Adrenal gland (tissue), 9 donors: ENCODE measurements at regions not wholly inside any gene's neighbourhood (a gene's known extent, or its start where the extent isn't known, plus 50 kb on each side); places are given as distances from the start of the nearest gene placed in this dataset.

Experiments used
- DNase-seq, 7 donors: peaks; one replicate each; pipeline ENCODE4 v3.0.0-alpha.2; 2019 to 2020
- H3K27ac ChIP-seq, 5 donors: fragments of 200-600 bp; sonication (generic) in 4 of 5; 1 replicate in 3 of 5; 2 replicates in 2 of 5; pipeline versions ENCODE4 v1.5.1 to v1.8.0; 2016 to 2020; ENCODE audit warnings: mild to moderate bottlenecking in 1 of 5
- H3K27me3 ChIP-seq: fragments of 200-600 bp; 2 replicates; pipeline ENCODE4 v1.8.0; 2021
- H3K36me3 ChIP-seq, 2 donors: fragments of 200-600 bp; replicated peaks in 1 of 2; 1 replicate in 1 of 2; 2 replicates in 1 of 2; pipeline versions ENCODE4 v1.5.1 to v1.8.0; 2018 to 2022
- H3K4me1 ChIP-seq, 2 donors: fragments of 200-600 bp; replicated peaks in 1 of 2; 1 replicate in 1 of 2; 2 replicates in 1 of 2; pipeline versions ENCODE4 v1.5.1 to v1.8.0; 2018 to 2021
- H3K4me3 ChIP-seq, 4 donors: fragments of 200-600 bp; sonication (generic) in 3 of 4; one replicate each; pipeline ENCODE4 v1.5.1; 2016 to 2018
- H3K9me3 ChIP-seq, 3 donors: fragments of 200-600 bp; sonication (generic) in 1 of 3; replicated peaks in 1 of 3; 1 replicate in 2 of 3; 2 replicates in 1 of 3; pipeline versions ENCODE4 v1.5.1 to v1.8.0; 2016 to 2021
- POLR2A ChIP-seq, 2 donors: fragments of 450-650 bp; IDR thresholded peaks; one replicate each; pipeline ENCODE4 v1.6.1; 2017; ENCODE audit warnings: antibody characterized with exemption in 2 of 2, mild to moderate bottlenecking in 2 of 2, moderate library complexity in 1 of 2
- WGBS, 4 donors: extraction: QIAGEN DNeasy Blood & Tissue Kit in 2 of 4; methylation state at CpG; one replicate each; pipeline versions ENCODE4 v1.1.5 to v1.1.7; 2013 to 2017; 5-methylcytosine and 5-hydroxymethylcytosine counted together
- intact Hi-C, 2 donors: fragments of 100-400 bp; cut with DNase I; formaldehyde crosslinking; loops; one replicate each; pipeline versions ENCODE4 v1.14.1 to v1.15.0; 2022 to 2023
- TF ChIP-seq, protein P1 (sequence below), 6 experiments: fragments of 450-650 bp in 4 of 6; fragments of 200-600 bp in 2 of 6; sonication (generic) in 1 of 6; IDR thresholded peaks; 1 replicate in 5 of 6; 2 replicates in 1 of 6; pipeline versions ENCODE4 v1.5.1 to v1.8.0; 2016 to 2021; ENCODE audit warnings: antibody characterized with exemption in 6 of 6, mild to moderate bottlenecking in 2 of 6, moderate library complexity in 1 of 6
- donor health status: healthy with polysubstance abuse.
- donor health status: Bipolar disorder and iron deficiency.
- donor health status: DM: yes; HTN: yes; CAD: no.
- donor health status: DM: no; HTN: no; CAD: no.
- donor health status: DM: no; HTN: no; CAD: no.

- no peak for TF ChIP-seq POLR2A (IDR thresholded peaks at IDR 0.05)
- TF ChIP-seq, protein P1, sequence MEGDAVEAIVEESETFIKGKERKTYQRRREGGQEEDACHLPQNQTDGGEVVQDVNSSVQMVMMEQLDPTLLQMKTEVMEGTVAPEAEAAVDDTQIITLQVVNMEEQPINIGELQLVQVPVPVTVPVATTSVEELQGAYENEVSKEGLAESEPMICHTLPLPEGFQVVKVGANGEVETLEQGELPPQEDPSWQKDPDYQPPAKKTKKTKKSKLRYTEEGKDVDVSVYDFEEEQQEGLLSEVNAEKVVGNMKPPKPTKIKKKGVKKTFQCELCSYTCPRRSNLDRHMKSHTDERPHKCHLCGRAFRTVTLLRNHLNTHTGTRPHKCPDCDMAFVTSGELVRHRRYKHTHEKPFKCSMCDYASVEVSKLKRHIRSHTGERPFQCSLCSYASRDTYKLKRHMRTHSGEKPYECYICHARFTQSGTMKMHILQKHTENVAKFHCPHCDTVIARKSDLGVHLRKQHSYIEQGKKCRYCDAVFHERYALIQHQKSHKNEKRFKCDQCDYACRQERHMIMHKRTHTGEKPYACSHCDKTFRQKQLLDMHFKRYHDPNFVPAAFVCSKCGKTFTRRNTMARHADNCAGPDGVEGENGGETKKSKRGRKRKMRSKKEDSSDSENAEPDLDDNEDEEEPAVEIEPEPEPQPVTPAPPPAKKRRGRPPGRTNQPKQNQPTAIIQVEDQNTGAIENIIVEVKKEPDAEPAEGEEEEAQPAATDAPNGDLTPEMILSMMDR (IDR thresholded peaks at IDR 0.05), result no peak
- Histone ChIP-seq H3K27ac (no peak overlapping the region), H3K36me3 (no peaks in the 10 kb centered on the region), H3K9me3 (no peaks in the 10 kb centered on the region), H3K4me1 (no peaks in the 10 kb centered on the region), H3K4me3 (no peak overlapping the region), H3K27me3 (no peaks in the 10 kb centered on the region)
- WGBS, 4 donors, result 86 to 97% (median 92%) methylated on average over 2 of the region's 2 CpGs
- DNase-seq, result no peak
- intact Hi-C loops, result no loop called here
These were observed 150.1 kb upstream of the RFX3 start for GRCh38 chr9:3675946-3676345.

GRCh38 chr9:3674561-3674960 lies 148.8 kb upstream of the RFX3 start:
- intact Hi-C loops, result no loop called here
- no peak for DNase-seq
- 90 to 93% (median 91%) methylated on average over 5 of the region's 5 CpGs for WGBS, 4 donors

DNA sequence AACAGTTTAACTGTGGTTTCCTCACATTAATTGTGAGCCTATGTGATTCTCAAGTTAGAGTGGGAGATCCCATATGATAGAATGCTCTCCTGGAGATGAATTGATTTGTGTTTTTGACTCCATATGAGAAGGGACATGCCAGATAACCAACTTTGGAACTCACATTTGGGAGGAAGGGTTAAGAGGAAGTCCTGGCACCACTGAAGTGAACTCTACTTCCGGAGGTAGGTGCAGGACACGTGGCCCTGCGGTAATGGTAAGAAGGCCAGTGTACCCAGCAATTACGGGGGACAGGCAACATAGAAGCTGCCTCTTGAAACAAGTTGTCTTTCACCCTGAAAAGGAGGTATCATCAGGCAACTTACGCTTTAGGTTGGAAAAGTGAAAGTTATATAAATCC lies 146.6 kb upstream of the RFX3 start:
- intact Hi-C loops, result no loop called here

More at GRCh38 chr9:3674561-3674960, 148.8 kb upstream of the RFX3 start:
- Histone ChIP-seq H3K9me3 (no peaks in the 10 kb centered on the region), H3K27ac (no peak overlapping the region), H3K36me3 (no peaks in the 10 kb centered on the region), H3K27me3 (no peaks in the 10 kb centered on the region), H3K4me1 (no peaks in the 10 kb centered on the region), H3K4me3 (no peak overlapping the region)
- TF ChIP-seq, protein P1 (IDR thresholded peaks at IDR 0.05), result no peak
- no peak for TF ChIP-seq POLR2A (IDR thresholded peaks at IDR 0.05)

DNA sequence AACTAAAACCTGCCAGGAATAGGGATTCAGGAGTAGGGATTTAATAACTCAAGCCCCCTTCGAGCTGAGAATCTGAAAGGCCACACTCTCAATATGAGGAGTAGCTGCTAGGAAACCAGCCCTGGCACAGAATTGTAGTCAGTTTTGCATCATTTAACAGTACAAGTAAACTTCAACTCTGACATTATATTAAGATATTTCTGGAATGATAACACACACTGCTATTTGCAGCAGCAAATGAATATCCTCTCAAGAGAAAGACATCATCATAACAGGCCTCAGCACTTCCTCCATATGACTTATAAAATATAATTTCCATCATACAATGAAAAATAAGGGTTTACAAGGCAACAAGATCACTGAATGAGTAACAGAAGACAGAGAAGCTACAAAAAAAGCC lies 138.2 kb upstream of the RFX3 start:
- H3K36me3 ChIP-seq, result no peaks in the 10 kb centered on the region
- H3K4me3 ChIP-seq, result no peak overlapping the region
- H3K9me3 ChIP-seq, result no peaks in the 10 kb centered on the region
- no peak for DNase-seq
- no peak for TF ChIP-seq POLR2A (IDR thresholded peaks at IDR 0.05)
- H3K27ac ChIP-seq, result no peak overlapping the region
- no peaks in the 10 kb centered on the region for H3K27me3 ChIP-seq
- intact Hi-C loops, result no loop called here
- WGBS, 4 donors, result 53 to 79% (median 67%) methylated on average over 1 of the region's 1 CpG
- peaks cover 0 to 10% of the 10 kb centered on the region in 2 donors for H3K4me1 ChIP-seq

More for the DNA sequence above, 146.6 kb upstream of the RFX3 start:
- no peak for DNase-seq
- H3K9me3 ChIP-seq, result no peaks in the 10 kb centered on the region
- WGBS, 4 donors, result 82 to 90% (median 86%) methylated on average over 5 of the region's 5 CpGs
- no peaks in the 10 kb centered on the region for H3K4me1 ChIP-seq
- no peak overlapping the region for H3K4me3 ChIP-seq
- no peak for TF ChIP-seq POLR2A (IDR thresholded peaks at IDR 0.05)
- TF ChIP-seq, protein P1 (IDR thresholded peaks at IDR 0.05), result no peak
- no peaks in the 10 kb centered on the region for H3K27me3 ChIP-seq
- no peak overlapping the region for H3K27ac ChIP-seq
- H3K36me3 ChIP-seq, result no peaks in the 10 kb centered on the region

DNA sequence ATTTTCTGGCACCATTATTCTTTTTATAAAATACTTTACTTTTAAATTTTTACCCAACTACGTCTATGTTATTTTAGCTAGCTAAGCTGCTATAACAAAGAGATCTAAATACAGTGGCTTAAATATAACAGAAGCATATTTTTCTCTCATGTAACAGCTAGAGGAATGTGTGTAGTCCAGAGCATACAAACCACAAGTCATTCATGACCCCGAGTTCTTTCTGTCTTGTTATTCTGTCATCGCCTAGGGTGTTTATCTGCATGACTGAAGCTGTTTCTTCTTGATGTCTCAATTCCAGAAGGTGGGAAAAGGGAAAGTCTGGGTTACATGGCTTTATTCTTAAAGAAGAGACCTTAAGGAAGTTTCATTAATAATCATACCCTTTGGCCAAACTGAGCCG lies 136.9 kb upstream of the RFX3 start:
- WGBS, 4 donors, result 83 to 88% (median 85%) methylated on average over 4 of the region's 4 CpGs
- H3K27me3 ChIP-seq, result no peaks in the 10 kb centered on the region
- no peaks in the 10 kb centered on the region for H3K36me3 ChIP-seq
- no peak overlapping the region for H3K27ac ChIP-seq
- no peaks in the 10 kb centered on the region for H3K9me3 ChIP-seq
- peaks cover 0 to 10% of the 10 kb centered on the region in 2 donors for H3K4me1 ChIP-seq
- TF ChIP-seq POLR2A (IDR thresholded peaks at IDR 0.05), result no peak
- TF ChIP-seq, protein P1 (IDR thresholded peaks at IDR 0.05), result no peak
- intact Hi-C loops, result no loop called here
- no peak overlapping the region for H3K4me3 ChIP-seq
- no peak for DNase-seq
